ENCODE measurements at regions not wholly inside any gene's neighbourhood (a gene's known extent, or its start where the extent isn't known, plus 50 kb on each side); places are given as distances from the start of the nearest gene placed in this dataset.

- TF ChIP-seq EP300 (IDR thresholded peaks at IDR 0.05; ENCODE audit: low read length) (no peak), ZBTB11 (CRISPR knock-in tag; IDR thresholded peaks at IDR 0.05) (no peak), JUN (IDR thresholded peaks at IDR 0.05; ENCODE audit: borderline replicate concordance, low read depth, low read length) (no peak), JUN (CRISPR knock-in tag; IDR thresholded peaks at IDR 0.05; ENCODE audit: borderline replicate concordance) (no peak)
These were observed 146.2 kb upstream of the IRX1 start for GRCh38 chr5:3449481-3449880.
